Astrocyte of the spinal cord (primary cell): ENCODE measurements at regions not wholly inside any gene's neighbourhood (a gene's known extent, or its start where the extent isn't known, plus 50 kb on each side); places are given as distances from the start of the nearest gene placed in this dataset.
A peak's percentile ranks its signal among the peaks of the same experiment; 100 is the strongest.

Experiments used
- DNase-seq: peaks from one replicate; pipeline ENCODE4 v3.0.0; 2011; ENCODE audit warnings: low read depth, low spot score
- H3K4me3 ChIP-seq: 2 replicates; pipeline ENCODE4 v1.5.1; 2011; ENCODE audit warnings: low read depth, mild to moderate bottlenecking, low read length, moderate library complexity
- CTCF ChIP-seq: IDR thresholded peaks from 2 replicates; pipeline ENCODE4 v1.5.1; 2012; ENCODE audit warnings: low read depth, mild to moderate bottlenecking, low read length, inconsistent platforms
- in situ Hi-C: cut with HindIII; loops from 2 replicates; pipeline ENCODE4 v1.10.0; 2017; ENCODE audit warnings: low sequenced_read_pairs

- in situ Hi-C loops: no loop called here
- H3K4me3 ChIP-seq: no peak overlapping the region
- TF ChIP-seq CTCF: no peak
- no peak for DNase-seq
Measured at GRCh38 chr6:140874066-140874465, 1258.7 kb upstream of the GJE1 start.

GRCh38 chr6:140872885-140873284 is 1259.8 kb upstream of the GJE1 start:
- no peak overlapping the region for H3K4me3 ChIP-seq
- in situ Hi-C loops: no loop called here
- DNase-seq: no peak
- TF ChIP-seq CTCF: no peak

GRCh38 chr6:140871911-140872310 is 1260.8 kb upstream of the GJE1 start:
- peak; percentile 68 for DNase-seq
- TF ChIP-seq CTCF: no peak
- in situ Hi-C loops: no loop called here
- H3K4me3 ChIP-seq: no peak overlapping the region

- in situ Hi-C loops: no loop called here
- H3K4me3 ChIP-seq: no peak overlapping the region
- TF ChIP-seq CTCF: no peak
- no peak for DNase-seq
Measured at GRCh38 chr6:140867336-140867735, 1265.4 kb upstream of the GJE1 start.

- TF ChIP-seq CTCF: no peak
- in situ Hi-C loops: no loop called here
- DNase-seq: no peak
- no peak overlapping the region for H3K4me3 ChIP-seq
Measured at GRCh38 chr6:140858381-140858971, 1274.2 kb upstream of the GJE1 start.

- DNase-seq: peak; percentile 93
- no peak for TF ChIP-seq CTCF
- H3K4me3 ChIP-seq: no peak overlapping the region
- in situ Hi-C loops: no loop called here
Measured at GRCh38 chr6:140857739-140858380, 1274.9 kb upstream of the GJE1 start.
